Activated naive CD4-positive, alpha-beta T cell treated with anti-CD3 and anti-CD28 coated beads for 36 hours (primary cell): ENCODE measurements at regions not wholly inside any gene's neighbourhood (a gene's known extent, or its start where the extent isn't known, plus 50 kb on each side); places are given as distances from the start of the nearest gene placed in this dataset.
"Not testable (repeated sequence)": the region's sequence is repeated elsewhere in the genome, so short reads cannot be mapped to it uniquely, and the experiment has no call there.

Source experiments
- CTCF ChIA-PET: fragments of 350-600 bp; sonication (Branson Sonifier 250); formaldehyde crosslinking; loops from one replicate; lab custom pipeline; 2021; ENCODE audit warnings: antibody characterized with exemption; lab: Charles Lee
- DNase-seq: peaks from one replicate; pipeline ENCODE4 v3.0.0-alpha.2; 2020
- H3K27ac Mint-ChIP-seq: one replicate; pipeline ENCODE4 v1.8.0; 2021; ENCODE audit warnings: mild to moderate bottlenecking, mixed read lengths
- H3K27me3 Mint-ChIP-seq: one replicate; pipeline ENCODE4 v1.8.0; 2021; ENCODE audit warnings: low read depth, mixed read lengths
- H3K36me3 Mint-ChIP-seq: one replicate; pipeline ENCODE4 v1.8.0; 2021; ENCODE audit warnings: low read depth, mixed read lengths
- H3K4me1 Mint-ChIP-seq: one replicate; pipeline ENCODE4 v1.8.0; 2021; ENCODE audit warnings: low read depth, mixed read lengths
- H3K4me3 Mint-ChIP-seq: one replicate; pipeline ENCODE4 v1.8.0; 2021; ENCODE audit warnings: mild to moderate bottlenecking, moderate library complexity, mixed read lengths
- H3K9me3 Mint-ChIP-seq: one replicate; pipeline ENCODE4 v1.8.0; 2021; ENCODE audit warnings: mixed read lengths
- intact Hi-C: fragments of 100-400 bp; cut with micrococcal nuclease; formaldehyde crosslinking; loops from one replicate; pipeline ENCODE4 v1.15.1; 2023

GRCh38 chr9:109994141-109994540, 213.8 kb downstream of the C9orf152 start:
- H3K36me3 Mint-ChIP-seq: no peaks in the 10 kb centered on the region
- CTCF ChIA-PET: no interaction called here
- H3K27me3 Mint-ChIP-seq: no peaks in the 10 kb centered on the region
- no peak overlapping the region for H3K4me3 Mint-ChIP-seq
- no peak for DNase-seq
- intact Hi-C loops: no loop called here
- H3K27ac Mint-ChIP-seq: no peak overlapping the region
- H3K4me1 Mint-ChIP-seq: no peaks in the 10 kb centered on the region
- peaks cover 10% of the 10 kb centered on the region for H3K9me3 Mint-ChIP-seq

GRCh38 chr9:109996936-109997580, 210.9 kb downstream of the C9orf152 start:
- H3K27me3 Mint-ChIP-seq: no peaks in the 10 kb centered on the region
- H3K4me3 Mint-ChIP-seq: no peak overlapping the region
- no peaks in the 10 kb centered on the region for H3K4me1 Mint-ChIP-seq
- CTCF ChIA-PET: no interaction called here
- H3K36me3 Mint-ChIP-seq: no peaks in the 10 kb centered on the region
- H3K27ac Mint-ChIP-seq: no peak overlapping the region
- intact Hi-C loops: no loop called here
- DNase-seq: no peak
- peaks cover 21% of the 10 kb centered on the region for H3K9me3 Mint-ChIP-seq

DNA sequence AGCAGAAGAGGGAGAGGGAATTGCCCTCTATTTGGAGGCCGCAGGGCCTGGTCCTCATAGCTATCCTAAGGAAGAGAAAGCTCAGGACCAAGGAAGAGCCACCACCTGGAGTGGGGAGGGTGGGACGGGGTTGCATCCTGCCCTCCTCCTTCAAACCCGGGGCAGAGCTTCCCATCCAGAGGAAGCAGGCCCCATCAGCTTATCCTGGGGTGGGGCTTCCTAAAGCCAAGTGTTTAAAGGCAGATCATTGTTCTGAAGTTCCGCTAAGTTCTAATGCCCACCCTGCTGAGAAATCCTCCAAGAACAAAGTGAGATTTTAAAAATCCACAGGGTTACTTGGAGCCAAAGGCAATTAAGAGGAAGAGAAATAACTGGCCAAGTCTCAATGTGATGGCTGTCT, 210.3 kb downstream of the C9orf152 start:
- H3K27ac Mint-ChIP-seq: no peak overlapping the region
- H3K4me1 Mint-ChIP-seq: no peaks in the 10 kb centered on the region
- H3K27me3 Mint-ChIP-seq: no peaks in the 10 kb centered on the region
- H3K9me3 Mint-ChIP-seq: peaks cover 21% of the 10 kb centered on the region
- intact Hi-C loops: no loop called here
- CTCF ChIA-PET: interaction anchor here (0.5 kb wide), 1 partner anchor 297 kb away, joined by 5 read pairs; no protein-coding TSS in a partner anchor
- H3K4me3 Mint-ChIP-seq: no peak overlapping the region
- H3K36me3 Mint-ChIP-seq: no peaks in the 10 kb centered on the region
- DNase-seq: no peak

DNA sequence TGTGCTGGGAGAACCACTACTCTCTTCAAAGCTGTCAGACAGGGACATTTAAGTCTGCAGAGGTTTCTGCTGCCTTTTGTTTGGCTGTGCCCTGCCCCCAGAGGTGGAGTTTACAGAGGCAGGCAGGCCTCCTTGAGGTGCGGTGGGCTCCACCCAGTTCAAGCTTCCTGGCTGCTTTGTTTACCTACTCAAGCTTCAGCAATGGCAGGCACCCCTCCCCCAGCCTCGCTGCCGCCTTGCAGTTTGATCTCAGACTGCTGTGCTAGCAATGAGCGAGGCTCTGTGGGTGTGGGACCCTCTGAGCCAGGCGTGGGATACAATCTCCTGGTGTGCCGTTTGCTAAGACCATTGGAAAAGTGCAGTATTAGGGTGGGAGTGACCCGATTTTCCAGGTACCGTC, 202.4 kb downstream of the C9orf152 start:
- CTCF ChIA-PET, intact Hi-C loops, H3K27me3 Mint-ChIP-seq, H3K4me3 Mint-ChIP-seq: not testable (repeated sequence)
- peaks cover 22% of the 10 kb centered on the region for H3K4me1 Mint-ChIP-seq
- H3K36me3 Mint-ChIP-seq: peaks cover 15% of the 10 kb centered on the region
- DNase-seq: peak; percentile 56
- H3K9me3 Mint-ChIP-seq: peaks cover 35% of the 10 kb centered on the region
- H3K27ac Mint-ChIP-seq: peak overlapping the region; percentile 50

GRCh38 chr9:110006657-110007056, 201.3 kb downstream of the C9orf152 start:
- Mint-ChIP-seq H3K9me3 (peaks cover 27% of the 10 kb centered on the region), H3K27me3 (no peaks in the 10 kb centered on the region), H3K27ac (no peak overlapping the region), H3K4me1 (peaks cover 22% of the 10 kb centered on the region), H3K4me3 (no peak overlapping the region), H3K36me3 (peaks cover 15% of the 10 kb centered on the region)
- CTCF ChIA-PET: interaction anchor here (0.9 kb wide), 1 partner anchor 125 kb away, joined by 3 read pairs; no protein-coding TSS in a partner anchor
- intact Hi-C loops: no loop called here
- DNase-seq: no peak

- Mint-ChIP-seq H3K9me3 (peaks cover 25% of the 10 kb centered on the region), H3K4me1 (peaks cover 22% of the 10 kb centered on the region), H3K4me3 (no peak overlapping the region), H3K36me3 (peaks cover 15% of the 10 kb centered on the region), H3K27ac (no peak overlapping the region), H3K27me3 (no peaks in the 10 kb centered on the region)
- DNase-seq: no peak
- intact Hi-C loops: no loop called here
- CTCF ChIA-PET: no interaction called here
Observed at GRCh38 chr9:110007477-110008270, 200.3 kb downstream of the C9orf152 start.

GRCh38 chr9:110008663-110009062, 199.3 kb downstream of the C9orf152 start:
- Mint-ChIP-seq H3K27ac (no peak overlapping the region), H3K9me3 (peaks cover 20% of the 10 kb centered on the region), H3K27me3 (no peaks in the 10 kb centered on the region), H3K36me3 (peaks cover 12% of the 10 kb centered on the region), H3K4me1 (peaks cover 22% of the 10 kb centered on the region), H3K4me3 (no peak overlapping the region)
- no peak for DNase-seq
- intact Hi-C loops: no loop called here
- CTCF ChIA-PET: no interaction called here

DNA sequence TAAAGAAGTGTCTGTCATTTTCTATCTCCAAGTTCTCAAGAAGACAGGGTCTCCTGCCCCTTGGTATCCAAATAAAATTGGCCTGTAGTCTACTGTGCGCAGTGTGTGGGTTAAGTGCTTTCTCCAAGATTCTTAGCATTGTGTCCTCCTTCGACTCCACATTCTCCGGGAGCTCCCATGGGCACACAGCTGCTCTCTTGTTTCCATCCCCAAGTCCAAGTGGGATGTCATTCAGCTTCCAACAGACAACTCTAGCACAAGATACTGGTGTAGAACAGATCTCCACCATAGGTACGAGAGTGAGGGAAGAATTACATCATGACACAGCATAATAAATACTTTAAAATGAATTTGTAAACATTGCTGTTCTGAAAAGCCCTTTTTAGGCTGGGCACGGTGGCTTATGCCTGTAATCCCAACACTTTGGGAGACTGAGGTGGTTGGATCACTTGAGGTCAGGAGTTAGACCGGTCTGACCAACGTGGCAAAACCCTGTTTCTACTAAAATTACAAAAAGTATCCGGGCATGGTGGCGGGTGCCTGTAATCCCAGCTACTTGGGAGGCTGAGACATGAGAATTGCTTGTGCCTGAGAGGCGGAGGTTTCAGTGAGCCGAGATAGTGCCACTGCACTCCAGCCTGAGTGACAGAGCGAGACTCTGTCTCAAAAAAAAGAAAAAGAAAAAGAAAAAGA, 196.2 kb downstream of the C9orf152 start:
- CTCF ChIA-PET: interaction anchor here (0.7 kb wide), 1 partner anchor 136 kb away, joined by 3 read pairs; no protein-coding TSS in a partner anchor
- peaks cover 3% of the 10 kb centered on the region for H3K36me3 Mint-ChIP-seq
- H3K27ac Mint-ChIP-seq: no peak overlapping the region
- DNase-seq: no peak
- H3K4me1 Mint-ChIP-seq: peaks cover 3% of the 10 kb centered on the region
- H3K4me3 Mint-ChIP-seq: no peak overlapping the region
- intact Hi-C loops: no loop called here
- H3K27me3 Mint-ChIP-seq: no peaks in the 10 kb centered on the region
- peaks cover 1% of the 10 kb centered on the region for H3K9me3 Mint-ChIP-seq

DNA sequence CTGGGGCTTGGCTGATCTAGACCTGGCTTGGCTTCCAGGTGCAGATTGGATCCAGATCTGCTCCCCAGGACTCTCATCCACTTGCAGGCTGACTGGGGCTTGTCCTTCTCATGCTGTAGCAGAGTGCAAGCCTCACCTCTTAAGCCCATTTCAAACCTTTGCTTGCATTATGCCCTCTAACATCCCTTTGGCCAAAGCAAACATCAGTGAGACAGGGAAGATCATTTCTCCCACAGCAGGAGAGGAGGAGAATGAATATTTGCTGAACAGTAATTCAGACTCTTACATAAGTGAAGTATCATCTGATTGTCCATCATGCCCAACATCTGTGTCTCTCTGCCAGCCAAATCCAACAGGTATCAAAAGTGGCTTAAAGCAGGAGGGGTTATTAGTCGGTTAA, 194.9 kb downstream of the C9orf152 start:
- peaks cover 3% of the 10 kb centered on the region for H3K4me1 Mint-ChIP-seq
- H3K9me3 Mint-ChIP-seq: no peaks in the 10 kb centered on the region
- H3K27me3 Mint-ChIP-seq: no peaks in the 10 kb centered on the region
- no peak overlapping the region for H3K27ac Mint-ChIP-seq
- intact Hi-C loops: no loop called here
- H3K36me3 Mint-ChIP-seq: peaks cover 2% of the 10 kb centered on the region
- CTCF ChIA-PET: no interaction called here
- H3K4me3 Mint-ChIP-seq: no peak overlapping the region
- no peak for DNase-seq

DNA sequence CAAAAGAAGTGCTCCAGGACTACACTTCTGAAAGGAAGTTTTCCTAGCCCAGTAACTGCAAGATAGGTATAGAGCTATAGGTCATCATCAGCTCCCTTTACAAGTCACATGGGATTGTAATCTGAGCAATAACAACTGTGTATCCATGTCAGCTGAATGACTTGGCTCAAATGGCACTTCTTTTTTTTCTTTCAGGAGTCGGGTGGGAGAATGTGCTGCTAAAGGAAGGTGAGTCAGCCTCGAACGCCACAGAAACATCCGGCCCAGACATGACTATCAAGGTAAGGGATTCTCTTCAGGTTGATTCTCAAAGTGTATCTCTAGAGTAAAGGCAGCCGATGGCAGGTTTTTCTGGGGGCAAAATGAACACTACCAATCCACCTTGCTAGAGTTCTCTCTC, 192.2 kb downstream of the C9orf152 start:
- intact Hi-C loops: no loop called here
- no peak overlapping the region for H3K4me3 Mint-ChIP-seq
- H3K9me3 Mint-ChIP-seq: no peaks in the 10 kb centered on the region
- H3K27ac Mint-ChIP-seq: no peak overlapping the region
- peak; percentile 35 for DNase-seq
- CTCF ChIA-PET: no interaction called here
- no peaks in the 10 kb centered on the region for H3K36me3 Mint-ChIP-seq
- H3K27me3 Mint-ChIP-seq: no peaks in the 10 kb centered on the region
- H3K4me1 Mint-ChIP-seq: peaks cover 3% of the 10 kb centered on the region

- CTCF ChIA-PET: no interaction called here
Observed at GRCh38 chr9:110016340-110016739, 191.6 kb downstream of the C9orf152 start.

DNA sequence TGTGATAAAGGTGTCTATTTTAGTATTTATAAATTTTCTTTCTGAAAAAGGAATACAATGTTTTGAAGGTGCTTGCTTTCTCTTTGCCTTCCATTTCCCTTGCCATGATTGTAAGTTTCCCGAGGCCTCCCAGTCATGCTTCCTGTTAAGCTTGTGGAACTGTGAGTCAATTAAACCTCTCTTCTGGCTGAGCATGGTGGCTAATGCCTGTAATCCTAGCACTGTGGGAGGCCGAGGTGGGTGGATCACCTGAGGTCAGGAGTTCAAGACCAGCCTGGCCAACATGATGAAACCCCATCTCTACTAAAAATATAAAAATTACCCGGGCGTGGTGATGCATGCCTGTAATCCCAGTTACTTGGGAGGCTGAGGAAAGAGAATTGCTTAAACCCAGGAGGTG, 187.7 kb downstream of the C9orf152 start:
- H3K36me3 Mint-ChIP-seq, DNase-seq, H3K27ac Mint-ChIP-seq, H3K27me3 Mint-ChIP-seq, intact Hi-C loops, H3K9me3 Mint-ChIP-seq, CTCF ChIA-PET, H3K4me3 Mint-ChIP-seq: not testable (repeated sequence)
- peaks cover 12% of the 10 kb centered on the region for H3K4me1 Mint-ChIP-seq

More at GRCh38 chr9:110016340-110016739, 191.6 kb downstream of the C9orf152 start:
- Mint-ChIP-seq H3K27me3 (no peaks in the 10 kb centered on the region), H3K4me3 (no peak overlapping the region), H3K9me3 (no peaks in the 10 kb centered on the region), H3K4me1 (peaks cover 5% of the 10 kb centered on the region), H3K36me3 (no peaks in the 10 kb centered on the region), H3K27ac (no peak overlapping the region)
- no peak for DNase-seq
- intact Hi-C loops: no loop called here
